Breast epithelium (tissue), 4 donors: ENCODE measurements at regions not wholly inside any gene's neighbourhood (a gene's known extent, or its start where the extent isn't known, plus 50 kb on each side); places are given as distances from the start of the nearest gene placed in this dataset.

Source experiments
- DNase-seq, 2 donors: peaks; one replicate each; pipeline ENCODE4 v3.0.0-alpha.2; 2019; ENCODE audit warnings: low spot score in 2 of 2
- H3K27ac ChIP-seq, 2 donors: fragments of 200-600 bp; sonication (generic) in 1 of 2; one replicate each; pipeline ENCODE4 v1.5.1; 2016 to 2019; ENCODE audit warnings: mild to moderate bottlenecking in 1 of 2
- H3K27me3 ChIP-seq, 2 donors: fragments of 200-600 bp; sonication (generic) in 1 of 2; one replicate each; pipeline versions ENCODE4 v1.5.1 to v1.6.0; 2017 to 2019; ENCODE audit warnings: control low read depth in 1 of 2, mild to moderate bottlenecking in 1 of 2
- H3K36me3 ChIP-seq: fragments of 200-600 bp; one replicate; pipeline ENCODE4 v1.5.1; 2019
- H3K4me1 ChIP-seq, 2 donors: fragments of 200-600 bp; sonication (generic); one replicate each; pipeline ENCODE4 v1.5.1; 2016 to 2019; ENCODE audit warnings: control low read depth in 1 of 2
- H3K4me3 ChIP-seq, 3 donors: fragments of 200-600 bp; sonication (generic); 1 replicate in 2 of 3; 2 replicates in 1 of 3; pipeline ENCODE4 v1.5.1; 2016 to 2019; ENCODE audit warnings: mild to moderate bottlenecking in 3 of 3, moderate library complexity in 2 of 3
- H3K9me3 ChIP-seq, 2 donors: fragments of 200-600 bp; sonication (generic) in 1 of 2; one replicate each; pipeline ENCODE4 v1.5.1; 2016 to 2019; ENCODE audit warnings: control low read depth in 1 of 2
- POLR2A ChIP-seq: fragments of 450-650 bp; IDR thresholded peaks from one replicate; pipeline ENCODE4 v1.6.1; 2016; ENCODE audit warnings: antibody characterized with exemption, mild to moderate bottlenecking, moderate library complexity
- POLR2AphosphoS5 ChIP-seq, 3 donors: sonication (generic); formaldehyde crosslinking; IDR thresholded peaks; one replicate each; pipeline ENCODE4 v1.6.1; 2017; ENCODE audit warnings: antibody characterized with exemption in 3 of 3
- intact Hi-C: fragments of 100-400 bp; cut with DNase I; formaldehyde crosslinking; loops from one replicate; pipeline ENCODE4 v1.15.1; 2023; ENCODE audit warnings: low total_unique reads
- TF ChIP-seq, protein P1 (sequence below), 3 donors: fragments of 450-650 bp; IDR thresholded peaks; one replicate each; pipeline ENCODE4 v1.5.1; 2016 to 2017; ENCODE audit warnings: antibody characterized with exemption in 3 of 3, mild to moderate bottlenecking in 3 of 3, moderate library complexity in 3 of 3

DNA sequence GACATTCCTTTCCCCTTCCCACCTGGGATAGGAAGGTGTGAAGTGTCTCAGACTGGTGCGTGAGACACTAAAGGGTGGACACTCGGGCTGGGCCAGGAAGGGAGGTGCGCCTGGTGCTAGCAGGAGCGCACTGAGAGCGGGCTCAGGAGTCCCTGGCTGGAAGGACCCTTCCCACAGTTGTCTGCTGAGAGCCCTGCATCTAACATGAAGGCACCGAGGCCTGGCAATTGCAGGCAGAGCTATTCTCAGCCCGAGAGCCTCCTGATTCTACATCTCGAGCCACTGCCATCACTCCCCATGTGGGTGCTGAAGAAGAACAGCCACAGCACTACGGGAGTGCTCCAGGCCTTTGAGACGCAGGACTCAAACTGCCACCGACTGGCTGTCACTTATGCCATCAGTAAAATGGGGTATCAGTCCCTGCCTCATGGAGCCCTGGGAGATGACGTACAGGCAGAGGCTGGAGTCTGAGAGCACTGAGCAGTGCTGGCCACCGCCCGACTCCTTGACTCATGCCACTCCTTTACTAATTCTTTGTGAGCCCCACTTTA is 159.4 kb downstream of the KLF13 start:
- H3K27me3 ChIP-seq = peaks cover 0 to 12% of the 10 kb centered on the region in 2 donors
- TF ChIP-seq POLR2AphosphoS5 (IDR thresholded peaks at IDR 0.05) = no peak
- no peak for TF ChIP-seq POLR2A
- TF ChIP-seq, protein P1, sequence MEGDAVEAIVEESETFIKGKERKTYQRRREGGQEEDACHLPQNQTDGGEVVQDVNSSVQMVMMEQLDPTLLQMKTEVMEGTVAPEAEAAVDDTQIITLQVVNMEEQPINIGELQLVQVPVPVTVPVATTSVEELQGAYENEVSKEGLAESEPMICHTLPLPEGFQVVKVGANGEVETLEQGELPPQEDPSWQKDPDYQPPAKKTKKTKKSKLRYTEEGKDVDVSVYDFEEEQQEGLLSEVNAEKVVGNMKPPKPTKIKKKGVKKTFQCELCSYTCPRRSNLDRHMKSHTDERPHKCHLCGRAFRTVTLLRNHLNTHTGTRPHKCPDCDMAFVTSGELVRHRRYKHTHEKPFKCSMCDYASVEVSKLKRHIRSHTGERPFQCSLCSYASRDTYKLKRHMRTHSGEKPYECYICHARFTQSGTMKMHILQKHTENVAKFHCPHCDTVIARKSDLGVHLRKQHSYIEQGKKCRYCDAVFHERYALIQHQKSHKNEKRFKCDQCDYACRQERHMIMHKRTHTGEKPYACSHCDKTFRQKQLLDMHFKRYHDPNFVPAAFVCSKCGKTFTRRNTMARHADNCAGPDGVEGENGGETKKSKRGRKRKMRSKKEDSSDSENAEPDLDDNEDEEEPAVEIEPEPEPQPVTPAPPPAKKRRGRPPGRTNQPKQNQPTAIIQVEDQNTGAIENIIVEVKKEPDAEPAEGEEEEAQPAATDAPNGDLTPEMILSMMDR (IDR thresholded peaks at IDR 0.05) = no peak
- no peak overlapping the region for H3K4me3 ChIP-seq
- no peaks in the 10 kb centered on the region for H3K36me3 ChIP-seq
- intact Hi-C loops = loop anchor here (10.0 kb wide), 2 partner anchors 111 to 281 kb away; no protein-coding TSS in a partner anchor
- no peak for DNase-seq
- no peak overlapping the region for H3K27ac ChIP-seq
- H3K4me1 ChIP-seq = peaks cover 0 to 3% of the 10 kb centered on the region in 2 donors
- H3K9me3 ChIP-seq = no peaks in the 10 kb centered on the region

DNA sequence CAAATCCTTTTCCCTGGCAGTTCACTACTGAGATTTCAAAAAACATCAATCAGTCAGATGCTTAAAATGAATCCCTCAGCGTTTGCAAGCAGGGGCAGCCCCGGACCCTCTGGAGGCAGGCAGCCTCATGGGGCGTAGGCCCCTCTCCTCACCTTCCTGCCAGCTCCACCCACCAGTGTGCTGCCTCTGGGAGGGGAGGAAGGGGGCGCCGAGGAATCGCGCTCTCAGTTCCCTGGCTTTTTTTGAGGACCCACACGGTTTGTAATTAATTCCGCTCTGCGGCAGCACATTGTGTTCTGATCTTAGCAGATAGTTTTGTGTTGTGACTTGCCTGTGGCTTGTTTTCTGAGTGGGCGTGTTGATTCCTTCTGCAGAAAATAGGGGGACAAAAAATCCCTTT is 159.9 kb downstream of the KLF13 start:
- H3K4me3 ChIP-seq = no peak overlapping the region
- peaks cover 0 to 3% of the 10 kb centered on the region in 2 donors for H3K4me1 ChIP-seq
- no peak for DNase-seq
- intact Hi-C loops = loop anchor here (10.0 kb wide), 2 partner anchors 112 to 282 kb away; no protein-coding TSS in a partner anchor
- H3K36me3 ChIP-seq = no peaks in the 10 kb centered on the region
- peaks cover 0 to 3% of the 10 kb centered on the region in 2 donors for H3K9me3 ChIP-seq
- no peak for TF ChIP-seq POLR2AphosphoS5 (IDR thresholded peaks at IDR 0.05)
- TF ChIP-seq POLR2A = no peak
- TF ChIP-seq, protein P1 (IDR thresholded peaks at IDR 0.05) = no peak
- H3K27ac ChIP-seq = no peak overlapping the region
- peaks cover 0 to 12% of the 10 kb centered on the region in 2 donors for H3K27me3 ChIP-seq

DNA sequence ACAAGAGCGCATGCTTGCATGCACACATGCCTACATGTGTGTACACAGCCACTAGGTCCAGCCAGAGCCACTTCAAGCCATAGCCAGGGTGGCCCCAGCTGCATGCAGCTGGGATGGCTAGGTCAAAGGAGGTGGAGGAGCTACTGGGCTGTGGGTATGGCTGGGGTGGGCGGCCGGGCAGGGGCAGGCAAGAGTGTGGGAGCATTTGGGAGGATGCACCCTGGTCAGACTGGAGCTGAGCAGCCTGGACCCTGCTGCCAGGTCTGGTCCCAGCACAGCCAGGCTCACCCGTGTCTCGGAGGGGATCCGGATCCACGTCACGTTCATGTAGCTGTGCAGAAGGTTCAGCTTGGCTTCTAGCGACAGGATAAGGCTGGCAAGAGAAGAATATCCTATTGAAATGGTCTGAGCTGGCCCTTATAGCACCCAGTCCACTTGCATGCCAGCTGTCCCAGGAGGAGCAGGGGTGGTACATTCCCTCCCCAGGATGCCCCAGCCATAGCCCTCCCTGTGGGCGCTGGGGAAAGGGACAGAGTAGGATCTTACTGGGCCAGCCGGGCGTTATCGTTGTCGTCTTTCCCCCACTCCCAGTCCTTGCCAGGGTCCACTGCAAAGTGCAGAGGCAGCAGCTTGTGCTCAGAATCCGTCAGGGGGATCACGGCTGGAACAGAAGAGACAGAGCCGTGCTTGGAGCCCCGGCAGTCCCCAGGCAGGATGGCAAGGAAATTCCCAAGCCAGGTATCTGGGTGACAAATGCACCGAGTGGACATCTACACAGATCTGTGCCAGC is 160.5 kb downstream of the KLF13 start:
- no peak for DNase-seq

DNA sequence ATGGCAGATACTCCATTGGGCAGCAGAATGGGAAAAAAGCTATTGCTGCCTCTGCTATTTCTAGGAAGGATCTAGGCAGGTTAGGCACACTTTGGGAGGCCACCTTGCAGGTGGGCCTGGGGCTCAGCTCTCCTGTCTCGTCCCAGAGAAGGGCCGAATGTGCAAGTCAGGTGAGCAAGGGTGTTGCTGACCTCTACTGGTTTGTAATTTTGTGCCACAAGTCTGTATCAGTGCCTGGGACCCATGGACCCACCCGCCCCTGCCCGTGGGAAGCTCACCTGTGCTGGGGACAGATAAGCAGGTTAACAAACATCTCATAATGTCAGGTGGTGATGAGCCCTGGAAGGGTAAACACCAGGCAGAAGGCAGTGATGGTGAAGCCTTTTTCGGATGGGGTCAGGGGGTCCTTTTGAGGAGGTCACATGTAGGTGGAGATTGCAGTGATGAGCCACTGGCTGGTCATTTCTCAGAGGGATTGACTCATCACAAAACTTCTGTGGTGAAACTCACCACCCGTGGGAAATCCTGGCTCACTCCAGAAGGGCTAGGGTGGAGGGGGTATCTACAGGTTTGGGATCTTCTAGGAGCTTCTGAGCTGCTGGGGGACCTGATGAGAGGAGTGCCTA is 161.3 kb downstream of the KLF13 start:
- TF ChIP-seq POLR2AphosphoS5 (IDR thresholded peaks at IDR 0.05) = no peak
- TF ChIP-seq, protein P1 (IDR thresholded peaks at IDR 0.05) = no peak
- TF ChIP-seq POLR2A = no peak
- H3K27ac ChIP-seq = peak overlapping the region in 1 of 2 donors; percentile 59
- H3K4me1 ChIP-seq = peaks cover 0 to 3% of the 10 kb centered on the region in 2 donors
- no peak overlapping the region for H3K4me3 ChIP-seq
- intact Hi-C loops = loop anchor here (10.0 kb wide), 2 partner anchors 113 to 283 kb away; no protein-coding TSS in a partner anchor
- peaks cover 0 to 1% of the 10 kb centered on the region in 2 donors for H3K27me3 ChIP-seq
- no peak for DNase-seq
- peaks cover 0 to 11% of the 10 kb centered on the region in 2 donors for H3K9me3 ChIP-seq
- H3K36me3 ChIP-seq = no peaks in the 10 kb centered on the region

More for the DNA sequence above, 160.5 kb downstream of the KLF13 start:
- H3K4me3 ChIP-seq = no peak overlapping the region
- peaks cover 0 to 9% of the 10 kb centered on the region in 2 donors for H3K9me3 ChIP-seq
- intact Hi-C loops = loop anchor here (10.0 kb wide), 2 partner anchors 112 to 282 kb away; no protein-coding TSS in a partner anchor
- H3K4me1 ChIP-seq = peaks cover 0 to 3% of the 10 kb centered on the region in 2 donors
- peak overlapping the region in 1 of 2 donors; percentile 59 for H3K27ac ChIP-seq
- no peaks in the 10 kb centered on the region for H3K36me3 ChIP-seq
- TF ChIP-seq POLR2AphosphoS5 (IDR thresholded peaks at IDR 0.05) = no peak
- TF ChIP-seq, protein P1 (IDR thresholded peaks at IDR 0.05) = no peak
- TF ChIP-seq POLR2A = no peak
- peaks cover 0 to 9% of the 10 kb centered on the region in 2 donors for H3K27me3 ChIP-seq
